Liver (tissue), 8 donors: ENCODE measurements at regions not wholly inside any gene's neighbourhood (a gene's known extent, or its start where the extent isn't known, plus 50 kb on each side); places are given as distances from the start of the nearest gene placed in this dataset.

ENCODE experiments used
- DNase-seq: peaks from one replicate; pipeline ENCODE4 v3.0.0-alpha.2; 2017; ENCODE audit warnings: low spot score
- H3K27ac ChIP-seq, 2 donors: one replicate each; pipeline ENCODE4 v1.7.0; 2013; ENCODE audit warnings: inconsistent platforms in 2 of 2, low read length in 2 of 2, control low read depth in 1 of 2, low read depth in 1 of 2, mild to moderate bottlenecking in 1 of 2
- H3K27me3 ChIP-seq, 4 donors: one replicate each; pipeline versions ENCODE4 v1.6.1 to v1.7.0; 2013; ENCODE audit warnings: low read length in 3 of 4, inconsistent platforms in 1 of 4, mild to moderate bottlenecking in 1 of 4, moderate library complexity in 1 of 4; ENCODE audit not compliant: control insufficient read depth in 4 of 4, insufficient read depth in 4 of 4
- H3K36me3 ChIP-seq, 4 donors: one replicate each; pipeline versions ENCODE4 v1.6.1 to v1.7.0; 2013; ENCODE audit warnings: low read length in 3 of 4, mild to moderate bottlenecking in 3 of 4, low read depth in 1 of 4, moderate library complexity in 1 of 4; ENCODE audit not compliant: control insufficient read depth in 4 of 4, insufficient read depth in 3 of 4
- H3K4me1 ChIP-seq, 4 donors: one replicate each; pipeline versions ENCODE4 v1.6.1 to v1.7.0; 2013; ENCODE audit warnings: low read length in 3 of 4, mild to moderate bottlenecking in 3 of 4, moderate library complexity in 1 of 4; ENCODE audit not compliant: control insufficient read depth in 4 of 4, insufficient read depth in 4 of 4
- H3K4me3 ChIP-seq, 3 donors: one replicate each; pipeline versions ENCODE4 v1.6.1 to v1.7.0; 2013; ENCODE audit warnings: low read length in 3 of 3, control low read depth in 1 of 3, low read depth in 1 of 3, mild to moderate bottlenecking in 1 of 3
- H3K9ac ChIP-seq, 2 donors: one replicate each; pipeline ENCODE4 v1.7.0; 2013; ENCODE audit warnings: low read length in 2 of 2, mild to moderate bottlenecking in 2 of 2, moderate library complexity in 2 of 2, control low read depth in 1 of 2, low read depth in 1 of 2
- H3K9me3 ChIP-seq, 4 donors: one replicate each; pipeline versions ENCODE4 v1.6.1 to v1.7.0; 2013; ENCODE audit warnings: low read length in 3 of 4; ENCODE audit not compliant: control insufficient read depth in 4 of 4
- ATF3 ChIP-seq: IDR thresholded peaks from 2 replicates; pipeline ENCODE4 v1.6.1; 2016; ENCODE audit warnings: antibody characterized with exemption
- CTCF ChIP-seq: fragments of 150-350 bp; IDR thresholded peaks from 2 replicates; pipeline ENCODE4 v1.5.1; 2017; ENCODE audit warnings: improper control_type of control experiment, low read depth, low read length; ENCODE audit not compliant: missing input control
- EGR1 ChIP-seq, 2 donors: IDR thresholded peaks; 2 replicates each; pipeline ENCODE4 v1.6.1; 2016 to 2018; ENCODE audit warnings: antibody characterized with exemption in 2 of 2, low read depth in 2 of 2
- GABPA ChIP-seq, 2 donors: IDR thresholded peaks in 1 of 2; conservative IDR thresholded peaks in 1 of 2; 2 replicates each; pipeline ENCODE4 v1.6.1; 2016; ENCODE audit warnings: antibody characterized with exemption in 2 of 2, mild to moderate bottlenecking in 1 of 2, moderate library complexity in 1 of 2
- HNF4A ChIP-seq, 2 donors: conservative IDR thresholded peaks; 2 replicates each; pipeline ENCODE4 v1.6.1; 2016; ENCODE audit warnings: antibody characterized with exemption in 2 of 2, mild to moderate bottlenecking in 2 of 2
- HNF4G ChIP-seq: IDR thresholded peaks from 2 replicates; pipeline ENCODE4 v1.6.1; 2016; ENCODE audit warnings: antibody characterized with exemption
- JUND ChIP-seq, 2 donors: IDR thresholded peaks; 2 replicates each; pipeline ENCODE4 v1.6.1; 2016; ENCODE audit warnings: antibody characterized with exemption in 2 of 2
- MAX ChIP-seq: IDR thresholded peaks from 2 replicates; pipeline ENCODE4 v1.6.1; 2016; ENCODE audit warnings: antibody characterized with exemption
- NR2F2 ChIP-seq: IDR thresholded peaks from 2 replicates; pipeline ENCODE4 v1.6.1; 2016; ENCODE audit warnings: antibody characterized with exemption
- RAD21 ChIP-seq, 2 donors: IDR thresholded peaks; 2 replicates each; pipeline ENCODE4 v1.6.1; 2016; ENCODE audit warnings: antibody characterized with exemption in 2 of 2, mild to moderate bottlenecking in 2 of 2
- REST ChIP-seq: IDR thresholded peaks from 2 replicates; pipeline ENCODE4 v1.6.1; 2016; ENCODE audit warnings: antibody characterized with exemption, mild to moderate bottlenecking
- RXRA ChIP-seq, 2 donors: IDR thresholded peaks; 2 replicates each; pipeline ENCODE4 v1.6.1; 2017 to 2018; ENCODE audit warnings: antibody characterized with exemption in 2 of 2, mild to moderate bottlenecking in 1 of 2
- SP1 ChIP-seq: IDR thresholded peaks from 2 replicates; pipeline ENCODE4 v1.6.1; 2018; ENCODE audit warnings: antibody characterized with exemption, mild to moderate bottlenecking
- YY1 ChIP-seq: IDR thresholded peaks from 2 replicates; pipeline ENCODE4 v1.6.1; 2016; ENCODE audit warnings: antibody characterized with exemption, mild to moderate bottlenecking
- ZBTB33 ChIP-seq: IDR thresholded peaks from 2 replicates; pipeline ENCODE4 v1.6.1; 2016; ENCODE audit warnings: antibody characterized with exemption
- WGBS: extraction: QIAGEN DNeasy Blood & Tissue Kit; methylation state at CpG from one replicate; pipeline ENCODE4 v1.1.7; 2013; 5-methylcytosine and 5-hydroxymethylcytosine counted together
- donor health status: healthy.
- donor health status: healthy.
- donor health status: healthy.
- donor health status: healthy.
- donor health status: healthy.

- H3K27ac ChIP-seq: no peak overlapping the region
- no peaks in the 10 kb centered on the region for H3K4me1 ChIP-seq
- DNase-seq: no peak
- H3K36me3 ChIP-seq: no peaks in the 10 kb centered on the region
- H3K9ac ChIP-seq: no peak overlapping the region
- 53% methylated on average over 1 of the region's 1 CpG for WGBS
- H3K4me3 ChIP-seq: no peak overlapping the region
- no peaks in the 10 kb centered on the region for H3K9me3 ChIP-seq
- TF ChIP-seq CTCF: no peak
- TF ChIP-seq SP1: no peak
- no peak for TF ChIP-seq MAX
- no peak for TF ChIP-seq RXRA (IDR thresholded peaks at IDR 0.05)
- no peak for TF ChIP-seq ZBTB33
- TF ChIP-seq HNF4G: no peak
- TF ChIP-seq ATF3: no peak
- no peak for TF ChIP-seq GABPA (IDR thresholded peaks at IDR 0.05 in 1 of 2, conservative IDR thresholded peaks at IDR 0.05 in 1 of 2)
- no peak for TF ChIP-seq HNF4A (conservative IDR thresholded peaks at IDR 0.05)
- TF ChIP-seq YY1: no peak
- no peak for TF ChIP-seq REST
- no peak for TF ChIP-seq JUND (IDR thresholded peaks at IDR 0.05)
- TF ChIP-seq EGR1 (IDR thresholded peaks at IDR 0.05; ENCODE audit: low read depth in 2 of 2): no peak
- TF ChIP-seq NR2F2: no peak
- no peak for TF ChIP-seq RAD21 (IDR thresholded peaks at IDR 0.05)
- peaks cover 0 to 2% (median 0%) of the 10 kb centered on the region in 4 donors for H3K27me3 ChIP-seq
Measured at GRCh38 chr1:70863239-70863638, 184.4 kb downstream of the PTGER3 start.

GRCh38 chr1:70864302-70864701 is 183.3 kb downstream of the PTGER3 start:
- Histone ChIP-seq H3K4me3 (no peak overlapping the region), H3K9me3 (peaks cover 0 to 1% (median 0%) of the 10 kb centered on the region in 4 donors), H3K36me3 (no peaks in the 10 kb centered on the region), H3K27ac (no peak overlapping the region), H3K9ac (no peak overlapping the region), H3K4me1 (no peaks in the 10 kb centered on the region), H3K27me3 (peaks cover 0 to 2% (median 0%) of the 10 kb centered on the region in 4 donors)
- WGBS: 49% methylated on average over 2 of the region's 2 CpGs
- DNase-seq: no peak
- TF ChIP-seq SP1: no peak
- no peak for TF ChIP-seq ZBTB33
- no peak for TF ChIP-seq NR2F2
